ENCODE measurements at regions not wholly inside any gene's neighbourhood (a gene's known extent, or its start where the extent isn't known, plus 50 kb on each side); places are given as distances from the start of the nearest gene placed in this dataset.

GRCh38 chr13:82447416-82448077, 1434.7 kb downstream of the SLITRK1 start:
- H3K9me3 ChIP-seq (ENCODE audit: low read depth) = no peaks in the 10 kb centered on the region
- no peaks in the 10 kb centered on the region for H3K9me2 ChIP-seq (replicated peaks; ENCODE audit: insufficient read depth)
- no peak for TF ChIP-seq CTCF (IDR thresholded peaks at IDR 0.05; ENCODE audit: poor library complexity)
- no peak for TF ChIP-seq EZH2 (IDR thresholded peaks at IDR 0.05; ENCODE audit: borderline replicate concordance)
- no peak for TF ChIP-seq EZH2phosphoT487 (IDR thresholded peaks at IDR 0.05; ENCODE audit: low read depth, severe bottlenecking, unreplicated experiment)
- no peak overlapping the region for H2AFZ ChIP-seq
- no peak overlapping the region for H3K4me2 ChIP-seq
- H3K27ac ChIP-seq = no peak overlapping the region
- no peaks in the 10 kb centered on the region for H4K20me1 ChIP-seq (ENCODE audit: insufficient read depth, poor library complexity, severe bottlenecking)
- no peak for DNase-seq (ENCODE audit: low spot score)
- no peaks in the 10 kb centered on the region for H3K36me3 ChIP-seq (replicated peaks; ENCODE audit: insufficient read depth, low read depth)
- WGBS (ENCODE audit: low lambda C conversion rate, missing lambda C conversion rate) = 90% methylated on average over 1 of the region's 1 CpG
- H3K27me3 ChIP-seq = no peaks in the 10 kb centered on the region
- H3K79me2 ChIP-seq = no peaks in the 10 kb centered on the region
- no peaks in the 10 kb centered on the region for H3K4me1 ChIP-seq (ENCODE audit: insufficient read depth)
- H3K4me3 ChIP-seq = no peak overlapping the region

GRCh38 chr13:82439159-82439904, 1442.9 kb downstream of the SLITRK1 start:
- Histone ChIP-seq H2AFZ (no peak overlapping the region), H3K36me3 (replicated peaks; ENCODE audit: insufficient read depth, low read depth) (no peaks in the 10 kb centered on the region), H3K27ac (no peak overlapping the region), H4K20me1 (ENCODE audit: insufficient read depth, poor library complexity, severe bottlenecking) (no peaks in the 10 kb centered on the region), H3K4me1 (ENCODE audit: insufficient read depth) (no peaks in the 10 kb centered on the region), H3K9me2 (replicated peaks; ENCODE audit: insufficient read depth) (no peaks in the 10 kb centered on the region), H3K4me3 (no peak overlapping the region), H3K27me3 (no peaks in the 10 kb centered on the region), H3K4me2 (no peak overlapping the region), H3K79me2 (no peaks in the 10 kb centered on the region), H3K9me3 (ENCODE audit: low read depth) (no peaks in the 10 kb centered on the region)
- 0% methylated on average over 1 of the region's 1 CpG for WGBS (ENCODE audit: low lambda C conversion rate, missing lambda C conversion rate)
- no peak for DNase-seq (ENCODE audit: low spot score)
- TF ChIP-seq EZH2 (IDR thresholded peaks at IDR 0.05; ENCODE audit: borderline replicate concordance) (no peak), EZH2phosphoT487 (IDR thresholded peaks at IDR 0.05; ENCODE audit: low read depth, severe bottlenecking, unreplicated experiment) (no peak), CTCF (IDR thresholded peaks at IDR 0.05; ENCODE audit: poor library complexity) (no peak)

- Histone ChIP-seq H3K9me2 (replicated peaks; ENCODE audit: insufficient read depth) (no peaks in the 10 kb centered on the region), H4K20me1 (ENCODE audit: insufficient read depth, poor library complexity, severe bottlenecking) (no peaks in the 10 kb centered on the region), H2AFZ (no peak overlapping the region), H3K79me2 (no peaks in the 10 kb centered on the region), H3K4me3 (no peak overlapping the region), H3K27ac (no peak overlapping the region), H3K4me1 (ENCODE audit: insufficient read depth) (no peaks in the 10 kb centered on the region), H3K4me2 (no peak overlapping the region), H3K27me3 (no peaks in the 10 kb centered on the region), H3K36me3 (replicated peaks; ENCODE audit: insufficient read depth, low read depth) (no peaks in the 10 kb centered on the region), H3K9me3 (ENCODE audit: low read depth) (no peaks in the 10 kb centered on the region)
- no peak for DNase-seq (ENCODE audit: low spot score)
- 63% methylated on average over 1 of the region's 1 CpG for WGBS (ENCODE audit: low lambda C conversion rate, missing lambda C conversion rate)
- TF ChIP-seq CTCF (IDR thresholded peaks at IDR 0.05; ENCODE audit: poor library complexity) (no peak), EZH2phosphoT487 (IDR thresholded peaks at IDR 0.05; ENCODE audit: low read depth, severe bottlenecking, unreplicated experiment) (no peak), EZH2 (IDR thresholded peaks at IDR 0.05; ENCODE audit: borderline replicate concordance) (no peak)
These were observed 1444.0 kb downstream of the SLITRK1 start for GRCh38 chr13:82438320-82438719.

Measured in hepatocyte (in vitro differentiated cells).